ENCODE measurements at regions not wholly inside any gene's neighbourhood (a gene's known extent, or its start where the extent isn't known, plus 50 kb on each side); places are given as distances from the start of the nearest gene placed in this dataset.

DNA sequence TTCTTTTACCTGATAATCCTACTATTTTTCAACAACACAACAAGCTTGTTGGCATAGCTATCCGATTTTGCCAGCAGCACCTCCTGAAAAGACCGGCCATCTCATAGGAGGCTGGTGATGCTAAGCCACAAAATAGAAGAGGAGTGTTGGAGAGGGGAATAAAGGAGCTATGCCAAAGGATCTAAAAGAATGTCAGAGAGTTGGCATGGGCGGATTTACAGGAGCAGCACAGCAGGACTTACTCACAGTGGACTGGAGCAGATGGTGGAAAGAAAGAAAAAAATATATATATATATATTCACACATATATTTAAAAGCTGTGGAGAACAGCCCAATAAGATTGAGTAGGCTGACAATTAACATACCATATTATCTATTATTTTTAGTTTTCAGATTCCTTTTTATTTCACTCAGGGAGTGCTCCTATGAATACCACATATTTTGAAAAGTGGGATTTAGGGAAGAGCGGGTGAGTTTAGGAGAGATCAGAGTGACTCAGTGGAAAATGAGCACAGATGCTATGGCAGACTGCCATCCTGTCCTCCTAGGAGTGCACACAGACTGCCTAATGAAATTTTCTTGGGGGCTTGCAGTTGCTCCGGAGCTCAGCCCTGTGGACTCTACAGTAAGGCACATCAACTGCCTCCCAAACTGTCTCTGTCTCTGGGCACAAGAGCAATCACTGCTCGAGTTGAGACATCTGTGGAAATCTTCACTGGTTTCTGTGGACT lies 394.4 kb upstream of the CHRM3 start:
- no peak for DNase-seq (ENCODE audit: low read depth, low spot score)
- in situ Hi-C loops (cut with HindIII; ENCODE audit: low pct_unique_long_range_greater_than_20kb, low sequenced_read_pairs): no loop called here

DNA sequence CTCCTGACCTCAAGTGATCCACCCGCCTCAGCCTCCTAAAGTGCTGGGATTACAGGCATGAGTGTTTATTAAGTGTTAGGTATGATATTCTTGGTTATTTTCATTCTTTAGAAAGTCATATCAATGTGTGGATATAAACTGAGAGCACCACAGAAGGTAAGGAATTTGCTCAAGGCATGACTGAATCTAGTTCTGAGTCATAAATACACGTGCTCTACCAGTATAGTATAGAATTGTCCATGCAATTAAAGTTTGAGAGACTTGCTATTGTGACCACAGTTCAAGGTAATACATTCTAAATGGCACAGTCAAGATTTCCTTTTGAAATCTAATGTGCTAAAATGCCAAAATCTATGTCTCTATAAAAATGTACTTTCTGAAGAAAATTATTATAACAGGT lies 401.1 kb upstream of the CHRM3 start:
- DNase-seq (ENCODE audit: low read depth, low spot score): no peak
- in situ Hi-C loops (cut with HindIII; ENCODE audit: low pct_unique_long_range_greater_than_20kb, low sequenced_read_pairs): no loop called here

DNA sequence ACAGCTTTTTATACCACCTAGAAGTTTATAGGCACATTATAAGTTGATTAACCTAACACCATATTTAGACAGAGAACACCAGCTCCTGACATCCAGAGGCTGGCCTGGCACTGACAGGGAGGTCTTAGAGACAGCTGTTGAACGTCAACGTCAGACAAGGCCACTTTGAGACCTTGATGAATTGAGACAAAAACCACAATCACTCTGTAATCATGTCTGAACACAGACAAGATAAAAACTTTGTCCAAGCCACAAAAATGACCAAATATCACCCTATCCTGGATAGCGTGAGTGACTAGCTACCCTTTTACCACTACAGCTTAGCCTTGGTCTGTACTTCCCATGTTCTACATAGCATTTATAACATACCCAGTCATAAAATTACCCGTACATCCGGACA lies 403.6 kb upstream of the CHRM3 start:
- in situ Hi-C loops (cut with HindIII; ENCODE audit: low pct_unique_long_range_greater_than_20kb, low sequenced_read_pairs): no loop called here
- no peak for DNase-seq (ENCODE audit: low read depth, low spot score)

DNA sequence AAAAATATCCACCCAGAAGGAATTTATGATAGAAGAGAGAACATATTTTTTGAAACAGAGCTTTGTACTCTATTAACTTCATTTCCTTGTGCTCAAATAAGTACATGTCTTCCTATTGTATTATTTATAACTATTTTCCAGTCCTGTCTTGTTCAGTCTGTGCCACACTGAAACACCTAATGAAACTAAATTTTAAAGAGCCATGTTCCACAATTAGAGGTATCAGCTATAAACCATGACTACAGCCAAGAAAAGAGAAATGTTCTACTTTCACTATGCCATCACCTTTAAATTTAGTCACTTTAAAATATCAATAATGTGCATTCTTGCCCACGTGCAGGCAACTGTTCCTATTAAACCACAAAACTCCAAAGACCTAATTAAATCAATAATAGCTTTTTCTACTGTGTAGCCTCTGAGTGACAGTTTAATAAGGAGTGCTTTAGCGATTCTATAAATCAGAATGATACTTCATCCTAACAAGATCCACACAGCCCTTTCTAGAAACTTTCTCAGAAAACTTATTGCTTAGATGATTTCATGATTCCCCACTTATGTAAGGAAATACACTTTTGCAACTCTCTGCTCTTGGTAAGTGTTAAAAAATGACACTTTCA lies 404.9 kb upstream of the CHRM3 start:
- DNase-seq (ENCODE audit: low read depth, low spot score): no peak
- in situ Hi-C loops (cut with HindIII; ENCODE audit: low pct_unique_long_range_greater_than_20kb, low sequenced_read_pairs): no loop called here

DNA sequence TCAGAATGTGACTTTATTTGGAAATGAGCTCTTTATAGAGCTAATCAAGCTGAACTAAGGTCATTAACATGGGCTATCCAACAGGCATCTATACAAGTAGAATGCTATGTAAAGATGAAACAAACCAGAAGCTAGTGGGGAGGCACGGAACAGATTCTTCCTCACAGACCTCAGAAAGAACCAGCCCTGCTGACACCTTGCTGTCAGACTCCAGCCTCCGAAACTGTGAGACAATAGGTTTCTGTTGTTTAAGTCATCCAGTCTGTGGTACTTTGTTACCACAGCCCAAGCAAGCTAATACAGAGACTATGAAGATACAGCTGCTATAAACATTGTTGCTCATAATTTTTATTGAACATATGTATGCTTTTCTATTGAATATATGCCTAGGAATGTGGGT lies 406.3 kb upstream of the CHRM3 start:
- no peak for DNase-seq (ENCODE audit: low read depth, low spot score)
- in situ Hi-C loops (cut with HindIII; ENCODE audit: low pct_unique_long_range_greater_than_20kb, low sequenced_read_pairs): no loop called here

DNA sequence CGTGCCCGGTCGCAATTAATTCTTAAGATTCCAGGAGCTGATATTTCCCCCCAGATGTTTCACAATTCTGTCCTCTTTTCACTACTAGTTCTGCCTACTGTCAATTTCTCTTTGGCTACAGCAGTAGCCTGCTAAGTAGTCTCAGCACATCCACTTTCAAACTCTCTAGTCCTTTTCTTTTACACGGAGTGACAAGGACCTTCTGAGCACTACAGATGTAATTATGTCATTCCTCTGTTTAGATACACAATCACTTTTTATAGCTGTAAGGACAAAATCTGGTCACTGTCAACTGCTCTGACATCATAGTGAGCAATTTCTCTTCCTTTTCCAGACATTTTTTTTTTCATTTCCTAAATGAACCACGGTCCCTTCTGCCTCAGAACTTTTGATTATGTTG lies 421.7 kb upstream of the CHRM3 start:
- in situ Hi-C loops (cut with HindIII; ENCODE audit: low pct_unique_long_range_greater_than_20kb, low sequenced_read_pairs): no loop called here
- DNase-seq (ENCODE audit: low read depth, low spot score): no peak

DNA sequence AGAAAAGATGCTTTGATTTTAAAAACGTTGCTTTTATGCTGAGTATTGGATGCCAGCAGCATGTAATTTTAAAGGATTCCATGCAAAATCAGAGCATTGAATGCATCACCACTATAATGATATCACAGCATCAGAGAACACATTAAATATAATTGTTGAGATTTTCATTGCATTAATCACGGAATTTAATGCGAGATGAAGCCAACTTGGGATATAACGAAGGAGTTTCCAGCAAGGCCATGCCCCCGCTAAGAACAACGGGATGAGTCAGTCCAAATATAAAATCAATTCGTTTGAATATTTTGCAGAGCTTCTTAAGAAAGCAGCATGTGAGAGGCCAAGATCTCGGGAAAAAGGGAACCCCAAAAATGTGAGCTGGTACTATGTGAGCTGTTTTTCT lies 423.4 kb upstream of the CHRM3 start:
- in situ Hi-C loops (cut with HindIII; ENCODE audit: low pct_unique_long_range_greater_than_20kb, low sequenced_read_pairs): no loop called here
- DNase-seq (ENCODE audit: low read depth, low spot score): no peak

DNA sequence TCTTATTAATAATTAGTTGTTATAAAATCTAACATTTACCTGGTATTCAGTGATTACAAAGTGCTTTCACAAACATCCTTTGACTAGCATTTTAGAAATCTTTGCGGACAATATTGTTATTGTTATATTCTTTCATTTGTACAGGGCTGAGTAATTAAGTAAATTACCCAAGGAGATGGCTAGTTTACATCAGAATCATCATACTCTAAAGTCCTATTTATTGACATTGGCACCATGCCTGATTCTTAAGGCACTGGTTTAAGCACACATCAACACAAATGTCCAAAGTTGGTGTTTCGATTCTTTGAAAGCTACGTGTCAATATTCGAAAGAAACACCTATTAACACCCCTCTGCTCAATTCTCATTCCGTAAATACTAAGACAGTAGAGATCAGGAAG lies 424.6 kb upstream of the CHRM3 start:
- in situ Hi-C loops (cut with HindIII; ENCODE audit: low pct_unique_long_range_greater_than_20kb, low sequenced_read_pairs): no loop called here
- no peak for DNase-seq (ENCODE audit: low read depth, low spot score)

DNA sequence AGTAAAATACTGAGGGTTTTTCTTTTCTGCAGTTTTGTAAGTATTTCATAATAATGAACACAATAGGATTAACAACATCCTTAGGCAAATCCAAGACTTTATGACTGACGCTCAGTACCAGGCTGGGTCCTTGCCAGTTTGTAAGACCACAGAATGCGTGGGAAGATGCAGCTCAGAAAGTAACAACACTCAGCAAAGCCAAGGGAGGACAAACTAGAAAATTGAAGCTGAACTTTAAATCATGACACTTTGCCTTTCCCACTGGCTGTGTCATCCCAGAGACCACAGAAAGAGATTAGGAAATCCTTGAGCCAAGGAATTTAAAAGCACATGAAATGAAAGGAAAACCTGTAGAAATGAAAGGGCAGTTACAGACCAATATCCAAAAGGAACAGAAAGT lies 426.3 kb upstream of the CHRM3 start:
- in situ Hi-C loops (cut with HindIII; ENCODE audit: low pct_unique_long_range_greater_than_20kb, low sequenced_read_pairs): no loop called here
- DNase-seq (ENCODE audit: low read depth, low spot score): peak; percentile 61

DNA sequence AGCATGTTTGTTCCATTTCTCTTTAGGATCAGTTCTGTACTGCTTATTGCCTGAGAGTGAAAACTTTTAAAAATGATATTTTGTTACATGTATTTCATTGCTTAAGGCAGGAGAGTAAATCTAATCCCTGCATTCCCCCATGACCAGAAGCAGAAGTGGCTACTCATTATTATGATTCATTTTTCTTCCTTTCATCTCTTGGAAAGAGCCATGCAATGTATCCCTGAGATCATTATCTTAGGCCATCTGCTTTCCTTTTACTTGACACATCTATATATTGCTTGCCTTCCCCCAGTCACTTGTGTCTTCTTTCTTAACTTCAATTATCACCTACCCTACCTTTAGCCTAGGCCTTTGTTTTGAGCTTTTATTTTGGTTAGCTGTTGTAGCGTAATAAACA lies 430.4 kb upstream of the CHRM3 start:
- DNase-seq (ENCODE audit: low read depth, low spot score): no peak
- in situ Hi-C loops (cut with HindIII; ENCODE audit: low pct_unique_long_range_greater_than_20kb, low sequenced_read_pairs): no loop called here

DNA sequence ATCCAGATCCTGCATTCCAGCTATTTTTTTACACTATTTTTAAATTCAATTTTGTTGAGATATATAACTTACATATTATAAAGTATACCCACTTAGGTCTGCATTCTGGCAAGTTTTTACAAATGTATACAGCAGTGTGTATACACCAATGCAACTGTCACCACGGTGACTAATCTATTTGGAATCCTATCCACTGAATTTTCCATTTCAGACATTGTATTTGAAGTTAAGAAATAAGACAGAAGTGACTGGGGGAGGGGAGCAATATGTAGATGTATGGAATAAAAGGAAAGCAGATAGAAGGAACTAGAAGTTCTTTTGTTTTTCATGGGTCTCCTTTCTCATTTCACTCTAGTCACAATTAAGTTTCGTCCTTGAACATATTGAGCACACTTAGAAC lies 431.5 kb upstream of the CHRM3 start:
- in situ Hi-C loops (cut with HindIII; ENCODE audit: low pct_unique_long_range_greater_than_20kb, low sequenced_read_pairs): no loop called here
- DNase-seq (ENCODE audit: low read depth, low spot score): no peak

DNA sequence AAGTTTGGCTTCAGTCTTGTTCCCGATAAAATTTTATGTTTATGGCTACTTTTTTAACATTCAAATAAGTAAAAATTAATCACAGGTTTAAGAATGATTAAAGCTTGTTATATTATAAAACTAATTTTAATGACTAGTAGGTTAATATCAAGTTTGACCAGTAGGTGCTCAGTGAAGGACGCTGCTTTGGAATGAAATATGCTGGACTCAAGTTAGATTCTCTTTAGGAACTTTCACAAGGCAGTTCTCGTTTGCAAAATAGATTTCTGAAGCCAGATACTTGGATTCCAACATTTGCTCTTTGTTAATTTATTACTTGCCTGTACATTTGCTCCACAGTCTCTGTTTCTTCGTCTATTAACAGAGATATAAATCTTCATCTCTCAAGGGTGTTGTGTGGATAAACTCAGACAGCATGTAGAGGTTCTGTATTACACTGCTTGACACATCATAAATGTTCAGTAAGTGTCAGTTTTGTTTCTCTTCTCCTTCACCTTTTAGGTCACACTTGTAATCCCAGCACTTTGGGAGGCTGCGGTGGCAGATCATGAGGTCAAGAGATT lies 432.8 kb upstream of the CHRM3 start:
- in situ Hi-C loops (cut with HindIII; ENCODE audit: low pct_unique_long_range_greater_than_20kb, low sequenced_read_pairs): no loop called here
- no peak for DNase-seq (ENCODE audit: low read depth, low spot score)

DNA sequence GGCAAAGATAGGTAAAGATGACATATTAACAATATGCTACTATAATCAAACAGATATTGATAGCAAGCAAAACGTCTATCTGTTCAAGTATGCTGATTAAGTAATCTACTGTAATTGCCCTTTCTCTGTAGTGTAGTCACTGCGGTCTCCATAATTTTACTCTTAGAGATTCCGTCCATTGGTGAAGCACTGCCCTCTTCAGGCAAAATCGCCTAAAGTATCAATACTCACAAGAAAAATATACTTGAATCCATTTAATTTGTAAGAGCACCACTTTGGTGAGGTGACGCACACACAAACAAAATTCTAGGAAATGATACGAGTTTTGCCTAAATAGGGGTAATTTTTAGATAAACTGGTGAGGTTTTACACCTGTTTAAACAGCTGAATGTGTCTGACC lies 434.6 kb upstream of the CHRM3 start:
- DNase-seq (ENCODE audit: low read depth, low spot score): peak; percentile 71
- in situ Hi-C loops (cut with HindIII; ENCODE audit: low pct_unique_long_range_greater_than_20kb, low sequenced_read_pairs): no loop called here

DNA sequence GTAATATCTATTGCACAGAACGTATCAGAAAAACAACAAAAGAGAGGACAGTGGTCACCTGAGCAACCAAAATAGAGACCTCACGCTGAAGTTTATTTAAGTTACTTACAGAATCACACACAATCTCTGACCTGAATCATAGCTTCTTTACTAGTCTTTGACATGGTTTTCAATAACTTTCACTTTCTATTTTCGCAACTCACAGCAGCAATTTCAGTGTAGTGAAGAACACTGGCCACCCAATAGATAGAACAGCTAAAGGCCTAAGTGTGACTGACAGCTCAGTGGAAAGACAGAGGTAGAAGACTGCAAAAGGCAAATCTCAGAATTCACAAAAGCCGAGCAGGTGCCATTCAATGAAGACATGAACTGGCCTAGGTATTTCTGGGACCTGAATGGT lies 435.6 kb upstream of the CHRM3 start:
- DNase-seq (ENCODE audit: low read depth, low spot score): no peak
- in situ Hi-C loops (cut with HindIII; ENCODE audit: low pct_unique_long_range_greater_than_20kb, low sequenced_read_pairs): no loop called here

DNA sequence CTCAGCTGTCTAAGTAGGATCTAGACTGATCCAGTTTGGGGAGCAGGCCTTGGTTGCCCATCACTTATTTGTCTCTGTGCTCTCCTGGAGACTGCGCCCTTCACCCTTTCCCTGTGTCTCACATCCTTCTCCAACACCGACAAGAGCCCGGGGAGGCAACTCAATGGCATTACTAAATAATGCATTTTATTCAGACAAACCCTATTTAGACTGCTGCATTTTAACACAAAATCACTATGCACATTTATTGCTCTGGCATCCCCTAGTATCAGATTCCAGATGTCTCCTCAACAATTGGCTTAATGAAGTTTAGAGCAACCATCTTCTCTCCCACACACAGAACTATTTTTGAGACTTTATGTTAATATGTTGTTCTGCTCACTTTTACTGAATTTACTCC lies 436.4 kb upstream of the CHRM3 start:
- DNase-seq (ENCODE audit: low read depth, low spot score): no peak
- in situ Hi-C loops (cut with HindIII; ENCODE audit: low pct_unique_long_range_greater_than_20kb, low sequenced_read_pairs): no loop called here

DNA sequence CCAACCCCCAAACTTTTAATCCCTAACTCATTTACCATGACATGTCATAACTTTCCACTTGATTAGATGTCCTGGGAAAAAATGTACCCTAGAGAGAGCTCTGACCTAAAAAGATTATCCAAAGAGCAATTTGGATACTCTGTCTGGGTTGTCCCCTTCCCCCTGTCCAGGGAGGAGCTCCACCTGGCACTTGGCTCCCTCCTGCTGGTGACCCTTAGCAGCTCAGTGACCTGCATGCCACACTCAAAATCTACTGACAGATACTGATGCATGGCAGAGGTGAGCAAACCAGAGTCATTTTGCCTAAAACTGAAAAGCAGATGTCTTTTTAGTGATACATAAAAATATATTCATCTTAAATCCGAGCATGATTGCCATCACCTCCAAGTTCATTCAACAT lies 442.3 kb upstream of the CHRM3 start:
- no peak for DNase-seq (ENCODE audit: low read depth, low spot score)
- in situ Hi-C loops (cut with HindIII; ENCODE audit: low pct_unique_long_range_greater_than_20kb, low sequenced_read_pairs): no loop called here

DNA sequence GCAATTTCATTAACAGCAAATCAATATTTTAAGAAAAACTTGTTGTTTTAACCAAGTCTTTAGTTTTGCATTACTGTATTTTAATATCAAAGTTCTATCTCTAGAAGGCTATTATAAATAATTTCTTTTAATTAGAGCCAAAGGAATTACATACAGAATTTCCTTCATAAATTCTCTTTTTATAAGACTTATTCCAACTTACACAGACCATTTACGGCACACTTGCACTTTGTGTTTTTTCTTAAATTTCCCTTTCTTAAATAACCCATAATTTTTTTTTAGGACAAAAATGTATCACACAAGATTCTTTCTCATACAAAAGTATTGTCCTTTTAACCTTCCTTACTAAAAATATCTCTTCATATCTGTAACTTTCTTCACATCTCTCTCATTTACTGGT lies 458.5 kb upstream of the CHRM3 start:
- no peak for DNase-seq (ENCODE audit: low read depth, low spot score)
- in situ Hi-C loops (cut with HindIII; ENCODE audit: low pct_unique_long_range_greater_than_20kb, low sequenced_read_pairs): no loop called here

DNA sequence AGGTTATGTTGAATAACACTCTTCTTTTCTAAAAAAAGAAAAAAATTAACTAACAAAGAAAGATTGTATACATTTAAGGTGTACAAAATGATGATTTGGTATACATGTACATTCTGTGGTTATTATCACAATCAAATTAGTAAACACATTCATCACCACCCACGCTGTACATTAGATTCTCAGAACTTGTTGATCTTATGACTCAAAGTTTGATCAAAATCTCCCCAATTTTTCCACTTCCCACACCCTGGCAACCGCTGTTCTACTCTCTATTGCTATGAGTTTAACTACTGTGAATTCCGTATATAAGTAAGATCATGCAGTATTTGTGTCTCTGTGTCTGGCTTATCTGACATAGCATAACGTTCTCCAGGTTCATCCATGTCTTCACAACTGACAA lies 469.5 kb upstream of the CHRM3 start:
- in situ Hi-C loops (cut with HindIII; ENCODE audit: low pct_unique_long_range_greater_than_20kb, low sequenced_read_pairs): no loop called here
- DNase-seq (ENCODE audit: low read depth, low spot score): no peak

DNA sequence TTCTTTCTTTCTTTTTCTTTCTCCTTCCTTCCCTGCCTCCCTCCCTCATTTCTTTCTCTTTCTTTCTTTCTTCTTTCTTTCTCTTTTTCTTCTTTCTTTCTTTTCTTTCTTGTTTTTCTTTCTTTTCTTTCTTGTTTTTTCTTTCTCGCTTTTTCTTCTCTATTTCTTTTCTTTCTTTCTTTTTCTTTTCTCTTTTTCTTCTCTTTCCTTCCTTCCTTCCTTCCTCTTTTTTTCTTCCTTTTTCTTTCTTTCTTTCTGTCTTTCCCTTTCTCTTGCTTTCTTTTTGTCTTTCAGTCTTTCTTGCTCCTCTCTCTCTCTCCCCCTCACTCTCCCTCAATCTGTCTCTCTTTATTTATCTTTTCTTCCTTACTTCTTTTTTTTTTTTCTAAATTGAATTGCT lies 472.0 kb upstream of the CHRM3 start:
- in situ Hi-C loops (cut with HindIII; ENCODE audit: low pct_unique_long_range_greater_than_20kb, low sequenced_read_pairs): no loop called here
- DNase-seq (ENCODE audit: low read depth, low spot score): no peak
